Gastrocnemius medialis (tissue), 4 donors: ENCODE measurements at regions not wholly inside any gene's neighbourhood (a gene's known extent, or its start where the extent isn't known, plus 50 kb on each side); places are given as distances from the start of the nearest gene placed in this dataset.

ENCODE experiments used
- ATAC-seq, 2 donors: fragments of 150-250 bp; one replicate each; pipeline ENCODE4 v1.9.1; 2016
- DNase-seq, 2 donors: peaks; one replicate each; pipeline ENCODE4 v3.0.0-alpha.2; 2019
- H3K27ac ChIP-seq, 4 donors: fragments of 200-600 bp; sonication (generic); 1 replicate in 1 of 4; 2 replicates in 3 of 4; pipeline ENCODE4 v1.5.1; 2016 to 2018; ENCODE audit warnings: mild to moderate bottlenecking in 2 of 4, moderate library complexity in 1 of 4
- H3K27me3 ChIP-seq, 3 donors: fragments of 200-600 bp; sonication (generic) in 2 of 3; 1 replicate in 1 of 3; 2 replicates in 2 of 3; pipeline versions ENCODE4 v1.5.1 to v1.6.0; 2016 to 2019; ENCODE audit warnings: mild to moderate bottlenecking in 1 of 3, moderate library complexity in 1 of 3
- H3K36me3 ChIP-seq, 2 donors: fragments of 200-600 bp; sonication (generic) in 1 of 2; one replicate each; pipeline ENCODE4 v1.5.1; 2017 to 2018
- H3K4me1 ChIP-seq, 2 donors: fragments of 200-600 bp; sonication (generic) in 1 of 2; one replicate each; pipeline ENCODE4 v1.5.1; 2016 to 2017; ENCODE audit warnings: mild to moderate bottlenecking in 2 of 2
- H3K4me3 ChIP-seq, 4 donors: fragments of 200-600 bp; sonication (generic) in 3 of 4; 1 replicate in 1 of 4; 2 replicates in 3 of 4; pipeline ENCODE4 v1.5.1; 2016 to 2019; ENCODE audit warnings: mild to moderate bottlenecking in 2 of 4
- H3K9me3 ChIP-seq, 3 donors: fragments of 200-600 bp; sonication (generic) in 2 of 3; 1 replicate in 1 of 3; 2 replicates in 2 of 3; pipeline ENCODE4 v1.5.1; 2016 to 2019
- POLR2A ChIP-seq, 2 donors: fragments of 450-650 bp; IDR thresholded peaks; one replicate each; pipeline ENCODE4 v1.6.1; 2017; ENCODE audit warnings: antibody characterized with exemption in 2 of 2, mild to moderate bottlenecking in 2 of 2, moderate library complexity in 2 of 2
- in situ Hi-C, 4 donors: fragments of 200-750 bp; cut with MboI; loops; one replicate each; pipeline versions ENCODE4 v1.15.0 to v1.8.0; 2017; ENCODE audit warnings: low sequenced_read_pairs in 4 of 4
- intact Hi-C: fragments of 100-400 bp; cut with DNase I; formaldehyde crosslinking; loops from one replicate; pipeline ENCODE4 v1.15.1; 2023; ENCODE audit warnings: low total_unique reads
- TF ChIP-seq, protein P1 (sequence below), 5 experiments: fragments of 450-650 bp in 3 of 5; fragments of 200-600 bp in 2 of 5; sonication (generic) in 2 of 5; IDR thresholded peaks in 4 of 5; conservative IDR thresholded peaks in 1 of 5; 1 replicate in 4 of 5; 2 replicates in 1 of 5; pipeline ENCODE4 v1.5.1; 2016 to 2019; ENCODE audit warnings: antibody characterized with exemption in 5 of 5, mild to moderate bottlenecking in 3 of 5, moderate library complexity in 3 of 5

DNA sequence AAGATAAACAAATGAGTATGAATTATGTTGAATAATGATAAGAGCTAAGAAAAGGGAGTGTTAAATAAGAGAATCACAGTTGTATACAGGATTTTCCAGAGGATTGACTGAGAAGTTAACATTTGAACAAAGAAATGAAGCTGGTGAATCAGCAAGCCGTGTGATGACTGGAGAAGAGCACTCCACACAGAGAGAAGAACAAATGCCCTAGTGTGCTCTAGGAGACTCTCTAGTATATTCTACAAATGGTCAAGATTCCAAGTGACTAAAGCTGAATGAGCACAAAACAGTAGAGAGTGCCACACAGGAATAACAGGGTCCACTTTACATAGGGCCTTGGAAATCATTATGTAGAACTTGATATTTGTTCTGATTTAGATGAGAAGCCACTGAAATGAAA, 587.1 kb upstream of the ATXN7L3B start:
- DNase-seq (no peak), ATAC-seq (no peak)
- no peak for TF ChIP-seq POLR2A (IDR thresholded peaks at IDR 0.05)
- TF ChIP-seq, protein P1, sequence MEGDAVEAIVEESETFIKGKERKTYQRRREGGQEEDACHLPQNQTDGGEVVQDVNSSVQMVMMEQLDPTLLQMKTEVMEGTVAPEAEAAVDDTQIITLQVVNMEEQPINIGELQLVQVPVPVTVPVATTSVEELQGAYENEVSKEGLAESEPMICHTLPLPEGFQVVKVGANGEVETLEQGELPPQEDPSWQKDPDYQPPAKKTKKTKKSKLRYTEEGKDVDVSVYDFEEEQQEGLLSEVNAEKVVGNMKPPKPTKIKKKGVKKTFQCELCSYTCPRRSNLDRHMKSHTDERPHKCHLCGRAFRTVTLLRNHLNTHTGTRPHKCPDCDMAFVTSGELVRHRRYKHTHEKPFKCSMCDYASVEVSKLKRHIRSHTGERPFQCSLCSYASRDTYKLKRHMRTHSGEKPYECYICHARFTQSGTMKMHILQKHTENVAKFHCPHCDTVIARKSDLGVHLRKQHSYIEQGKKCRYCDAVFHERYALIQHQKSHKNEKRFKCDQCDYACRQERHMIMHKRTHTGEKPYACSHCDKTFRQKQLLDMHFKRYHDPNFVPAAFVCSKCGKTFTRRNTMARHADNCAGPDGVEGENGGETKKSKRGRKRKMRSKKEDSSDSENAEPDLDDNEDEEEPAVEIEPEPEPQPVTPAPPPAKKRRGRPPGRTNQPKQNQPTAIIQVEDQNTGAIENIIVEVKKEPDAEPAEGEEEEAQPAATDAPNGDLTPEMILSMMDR (IDR thresholded peaks at IDR 0.05 in 4 of 5, conservative IDR thresholded peaks at IDR 0.05 in 1 of 5): no peak
- Histone ChIP-seq H3K27me3 (no peaks in the 10 kb centered on the region), H3K9me3 (no peaks in the 10 kb centered on the region), H3K4me1 (no peaks in the 10 kb centered on the region), H3K27ac (no peak overlapping the region), H3K4me3 (no peak overlapping the region), H3K36me3 (no peaks in the 10 kb centered on the region)
- intact Hi-C loops (no loop called here), in situ Hi-C loops (no loop called here)

DNA sequence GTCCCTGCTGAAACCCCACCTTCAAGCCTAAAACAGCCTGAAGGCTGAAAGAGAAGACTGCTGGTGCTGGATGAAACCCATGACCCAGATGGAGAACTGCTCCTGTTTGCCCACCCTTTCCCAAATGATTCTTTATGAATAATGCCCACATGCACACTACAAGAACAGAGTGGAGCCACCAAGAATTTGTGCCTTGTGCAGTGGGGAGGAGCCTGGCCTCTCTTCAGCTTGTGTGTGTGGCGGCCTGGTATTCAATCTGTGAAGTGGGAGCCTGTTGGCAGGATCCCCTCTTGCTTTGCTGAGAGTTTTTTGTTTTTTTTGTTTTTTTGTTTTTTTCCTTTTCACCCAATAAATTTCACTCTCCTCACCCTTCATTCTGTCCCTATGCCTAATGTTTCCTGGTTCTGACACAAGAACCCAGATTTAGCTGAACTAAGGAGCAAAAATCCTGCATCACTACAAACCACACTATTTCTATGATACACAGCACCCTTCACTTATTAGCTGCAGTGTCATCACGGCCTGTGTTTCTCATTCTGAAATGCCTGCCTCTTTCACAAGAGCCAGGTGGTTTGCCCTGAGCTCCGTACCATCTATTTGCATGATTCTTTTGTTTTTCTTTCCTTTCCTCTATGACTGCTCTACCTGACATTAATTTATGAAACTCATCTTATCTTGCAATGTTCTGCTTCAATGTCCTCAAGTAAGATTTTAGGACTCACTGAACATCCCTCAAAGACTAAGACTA, 585.5 kb upstream of the ATXN7L3B start:
- DNase-seq: no peak
- in situ Hi-C loops (no loop called here), intact Hi-C loops (no loop called here)
- no peak overlapping the region for H3K4me3 ChIP-seq
- H3K4me1 ChIP-seq: no peaks in the 10 kb centered on the region
- no peaks in the 10 kb centered on the region for H3K9me3 ChIP-seq
- ATAC-seq: no peak
- H3K36me3 ChIP-seq: no peaks in the 10 kb centered on the region
- TF ChIP-seq, protein P1 (IDR thresholded peaks at IDR 0.05 in 4 of 5, conservative IDR thresholded peaks at IDR 0.05 in 1 of 5): no peak
- no peak for TF ChIP-seq POLR2A (IDR thresholded peaks at IDR 0.05)
- H3K27me3 ChIP-seq: no peaks in the 10 kb centered on the region
- H3K27ac ChIP-seq: no peak overlapping the region

DNA sequence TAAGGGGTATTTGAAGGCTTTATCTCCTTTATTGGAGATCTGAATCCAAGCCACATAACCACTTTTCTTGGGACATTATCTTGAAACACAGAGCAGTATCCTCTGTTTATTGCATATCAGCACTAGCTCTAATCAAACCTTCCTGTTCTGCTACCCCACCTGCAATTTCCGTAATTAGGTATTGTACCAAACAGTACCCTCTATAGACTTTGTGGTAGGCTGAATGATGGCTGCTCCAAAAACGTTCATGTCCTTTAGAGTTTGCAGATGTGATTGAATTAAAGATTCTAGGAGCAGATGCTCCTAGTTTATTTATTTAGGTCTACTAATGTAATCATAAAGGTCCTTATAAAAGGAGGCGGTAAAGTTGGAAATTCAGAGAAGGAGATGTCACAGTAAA, 573.0 kb upstream of the ATXN7L3B start:
- Histone ChIP-seq H3K36me3 (no peaks in the 10 kb centered on the region), H3K9me3 (no peaks in the 10 kb centered on the region), H3K4me3 (no peak overlapping the region), H3K27me3 (no peaks in the 10 kb centered on the region), H3K27ac (no peak overlapping the region), H3K4me1 (no peaks in the 10 kb centered on the region)
- DNase-seq: no peak
- intact Hi-C loops: no loop called here
- no peak for ATAC-seq
- no peak for TF ChIP-seq POLR2A (IDR thresholded peaks at IDR 0.05)
- TF ChIP-seq, protein P1 (IDR thresholded peaks at IDR 0.05 in 4 of 5, conservative IDR thresholded peaks at IDR 0.05 in 1 of 5): no peak
- in situ Hi-C loops: no loop called here

GRCh38 chr12:73973486-73973885, 564.1 kb upstream of the ATXN7L3B start:
- TF ChIP-seq POLR2A (IDR thresholded peaks at IDR 0.05): no peak
- TF ChIP-seq, protein P1 (IDR thresholded peaks at IDR 0.05 in 4 of 5, conservative IDR thresholded peaks at IDR 0.05 in 1 of 5): no peak
- in situ Hi-C loops: no loop called here
- no peaks in the 10 kb centered on the region for H3K27me3 ChIP-seq
- no peak overlapping the region for H3K27ac ChIP-seq
- no peaks in the 10 kb centered on the region for H3K9me3 ChIP-seq
- ATAC-seq (no peak), DNase-seq (no peak)
- H3K4me3 ChIP-seq: no peak overlapping the region
- intact Hi-C loops: no loop called here
- no peaks in the 10 kb centered on the region for H3K4me1 ChIP-seq
- H3K36me3 ChIP-seq: no peaks in the 10 kb centered on the region

DNA sequence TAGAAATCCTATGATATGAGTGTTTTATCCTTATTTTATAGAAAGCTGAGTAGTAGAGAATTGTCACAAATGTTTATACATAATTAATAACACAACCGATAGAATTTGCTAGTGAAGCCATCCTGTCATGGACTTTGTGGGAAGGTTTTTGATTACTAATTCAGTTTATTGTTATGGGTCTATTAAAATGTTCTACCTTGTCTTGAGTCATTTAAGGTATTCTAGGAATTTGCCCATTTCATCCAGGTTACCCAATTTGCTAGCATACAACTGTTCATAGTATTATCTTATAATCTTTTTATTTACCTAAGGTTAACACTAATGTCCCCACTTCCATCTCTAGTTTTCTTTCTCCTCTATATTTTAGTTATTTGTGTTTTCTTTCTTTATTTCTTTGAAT, 553.1 kb upstream of the ATXN7L3B start:
- DNase-seq (no peak), ATAC-seq (no peak)
- in situ Hi-C loops: no loop called here
- no peaks in the 10 kb centered on the region for H3K4me1 ChIP-seq
- intact Hi-C loops: no loop called here
- no peaks in the 10 kb centered on the region for H3K36me3 ChIP-seq
- no peaks in the 10 kb centered on the region for H3K27me3 ChIP-seq
- H3K27ac ChIP-seq: no peak overlapping the region
- no peaks in the 10 kb centered on the region for H3K9me3 ChIP-seq
- TF ChIP-seq POLR2A (IDR thresholded peaks at IDR 0.05): no peak
- TF ChIP-seq, protein P1 (IDR thresholded peaks at IDR 0.05 in 4 of 5, conservative IDR thresholded peaks at IDR 0.05 in 1 of 5): no peak
- H3K4me3 ChIP-seq: no peak overlapping the region
